Upper lobe of left lung (tissue), 6 donors: ENCODE measurements at regions not wholly inside any gene's neighbourhood (a gene's known extent, or its start where the extent isn't known, plus 50 kb on each side); places are given as distances from the start of the nearest gene placed in this dataset.
"Not testable (repeated sequence)": the region's sequence is repeated elsewhere in the genome, so short reads cannot be mapped to it uniquely, and the experiment has no call there.

Source experiments
- ATAC-seq, 2 donors: fragments of 200-7000 bp; cut with Tn5 transposase; one replicate each; pipeline ENCODE4 v1.9.1; 2022; ENCODE audit warnings: mild to moderate bottlenecking in 2 of 2, moderate library complexity in 2 of 2; ENCODE audit not compliant: low FRiP score in 2 of 2
- DNase-seq, 2 donors: peaks; one replicate each; pipeline ENCODE4 v3.0.0-alpha.2; 2019 to 2020
- H3K27ac ChIP-seq, 4 donors: fragments of 200-600 bp; sonication (generic); one replicate each; pipeline ENCODE4 v1.5.1; 2016 to 2019
- H3K27me3 ChIP-seq, 4 donors: fragments of 200-600 bp; sonication (generic); one replicate each; pipeline ENCODE4 v1.5.1; 2017 to 2019
- H3K36me3 ChIP-seq, 4 donors: fragments of 200-600 bp; sonication (generic); one replicate each; pipeline ENCODE4 v1.5.1; 2016 to 2019
- H3K4me1 ChIP-seq, 4 donors: fragments of 200-600 bp; sonication (generic); one replicate each; pipeline ENCODE4 v1.5.1; 2018 to 2019
- H3K4me3 ChIP-seq, 4 donors: fragments of 200-600 bp; sonication (generic); one replicate each; pipeline ENCODE4 v1.5.1; 2017 to 2019; ENCODE audit warnings: mild to moderate bottlenecking in 2 of 4, moderate library complexity in 1 of 4
- H3K9me3 ChIP-seq, 4 donors: fragments of 200-600 bp; sonication (generic); one replicate each; pipeline ENCODE4 v1.5.1; 2018 to 2019
- EP300 ChIP-seq, 4 donors: sonication (generic); formaldehyde crosslinking; IDR thresholded peaks; one replicate each; pipeline ENCODE4 v1.5.1; 2017; ENCODE audit warnings: antibody characterized with exemption in 4 of 4, control low read depth in 2 of 4
- POLR2A ChIP-seq, 4 donors: fragments of 450-650 bp; IDR thresholded peaks; one replicate each; pipeline ENCODE4 v1.5.1; 2016 to 2017; ENCODE audit warnings: antibody characterized with exemption in 4 of 4, mild to moderate bottlenecking in 2 of 4
- POLR2AphosphoS5 ChIP-seq, 2 donors: sonication (generic); formaldehyde crosslinking; IDR thresholded peaks; one replicate each; pipeline ENCODE4 v1.5.1; 2017; ENCODE audit warnings: antibody characterized with exemption in 2 of 2
- WGBS, 2 donors: methylation state at CpG; one replicate each; pipeline ENCODE4 v1.1.5; 2017 to 2018; 5-methylcytosine and 5-hydroxymethylcytosine counted together
- TF ChIP-seq, protein P1 (sequence below), 6 experiments: fragments of 450-650 bp in 4 of 6; fragments of 200-600 bp in 2 of 6; sonication (generic) in 2 of 6; IDR thresholded peaks; one replicate each; pipeline ENCODE4 v1.5.1; 2016 to 2019; ENCODE audit warnings: antibody characterized with exemption in 6 of 6
- donor health status: DM: no; HTN: no; CAD: no; lungs with moderate emphysema.
- donor health status: DM: no; HTN: yes; CAD: no; lungs with severe emphysema.

DNA sequence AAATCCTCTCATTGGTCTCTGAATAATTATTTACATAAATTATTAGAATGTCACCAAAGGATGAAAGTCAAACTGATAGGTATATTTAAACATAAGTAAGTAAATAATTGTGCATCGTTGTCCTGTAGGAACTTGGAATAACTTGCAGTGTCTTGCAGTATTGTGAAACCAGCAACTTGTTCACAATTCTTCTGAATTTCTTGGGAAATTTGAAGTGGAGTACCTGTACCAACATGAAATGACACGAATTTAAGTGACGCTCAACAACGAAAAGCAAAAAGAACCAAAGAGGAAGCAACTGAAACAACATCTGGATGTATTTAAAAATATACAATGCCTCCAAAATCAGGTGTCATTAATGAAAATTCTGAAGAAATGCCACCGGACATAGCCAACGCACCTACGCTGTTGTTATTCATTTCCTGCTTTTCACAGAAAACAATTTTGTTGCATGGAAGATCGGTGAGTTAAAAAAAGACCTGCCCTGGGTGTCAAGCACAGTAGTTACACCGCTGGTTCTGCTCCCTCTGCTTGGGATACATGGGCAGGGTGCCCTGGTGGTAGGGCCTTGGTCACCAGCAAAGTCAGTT lies 112.5 kb downstream of the RPLP1 start:
- WGBS, 2 donors = 71 to 73% methylated on average over 9 of the region's 9 CpGs
- TF ChIP-seq, protein P1, sequence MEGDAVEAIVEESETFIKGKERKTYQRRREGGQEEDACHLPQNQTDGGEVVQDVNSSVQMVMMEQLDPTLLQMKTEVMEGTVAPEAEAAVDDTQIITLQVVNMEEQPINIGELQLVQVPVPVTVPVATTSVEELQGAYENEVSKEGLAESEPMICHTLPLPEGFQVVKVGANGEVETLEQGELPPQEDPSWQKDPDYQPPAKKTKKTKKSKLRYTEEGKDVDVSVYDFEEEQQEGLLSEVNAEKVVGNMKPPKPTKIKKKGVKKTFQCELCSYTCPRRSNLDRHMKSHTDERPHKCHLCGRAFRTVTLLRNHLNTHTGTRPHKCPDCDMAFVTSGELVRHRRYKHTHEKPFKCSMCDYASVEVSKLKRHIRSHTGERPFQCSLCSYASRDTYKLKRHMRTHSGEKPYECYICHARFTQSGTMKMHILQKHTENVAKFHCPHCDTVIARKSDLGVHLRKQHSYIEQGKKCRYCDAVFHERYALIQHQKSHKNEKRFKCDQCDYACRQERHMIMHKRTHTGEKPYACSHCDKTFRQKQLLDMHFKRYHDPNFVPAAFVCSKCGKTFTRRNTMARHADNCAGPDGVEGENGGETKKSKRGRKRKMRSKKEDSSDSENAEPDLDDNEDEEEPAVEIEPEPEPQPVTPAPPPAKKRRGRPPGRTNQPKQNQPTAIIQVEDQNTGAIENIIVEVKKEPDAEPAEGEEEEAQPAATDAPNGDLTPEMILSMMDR (IDR thresholded peaks at IDR 0.05) = no peak
- TF ChIP-seq POLR2AphosphoS5 (IDR thresholded peaks at IDR 0.05) = no peak
- TF ChIP-seq POLR2A (IDR thresholded peaks at IDR 0.05) = no peak
- TF ChIP-seq EP300 (IDR thresholded peaks at IDR 0.05) = no peak
- Histone ChIP-seq H3K9me3 (no peaks in the 10 kb centered on the region), H3K27me3 (no peaks in the 10 kb centered on the region), H3K36me3 (no peaks in the 10 kb centered on the region), H3K4me1 (peaks cover 0 to 12% (median 4%) of the 10 kb centered on the region in 4 donors), H3K27ac (no peak overlapping the region), H3K4me3 (no peak overlapping the region)
- ATAC-seq (no peak), DNase-seq (no peak)

DNA sequence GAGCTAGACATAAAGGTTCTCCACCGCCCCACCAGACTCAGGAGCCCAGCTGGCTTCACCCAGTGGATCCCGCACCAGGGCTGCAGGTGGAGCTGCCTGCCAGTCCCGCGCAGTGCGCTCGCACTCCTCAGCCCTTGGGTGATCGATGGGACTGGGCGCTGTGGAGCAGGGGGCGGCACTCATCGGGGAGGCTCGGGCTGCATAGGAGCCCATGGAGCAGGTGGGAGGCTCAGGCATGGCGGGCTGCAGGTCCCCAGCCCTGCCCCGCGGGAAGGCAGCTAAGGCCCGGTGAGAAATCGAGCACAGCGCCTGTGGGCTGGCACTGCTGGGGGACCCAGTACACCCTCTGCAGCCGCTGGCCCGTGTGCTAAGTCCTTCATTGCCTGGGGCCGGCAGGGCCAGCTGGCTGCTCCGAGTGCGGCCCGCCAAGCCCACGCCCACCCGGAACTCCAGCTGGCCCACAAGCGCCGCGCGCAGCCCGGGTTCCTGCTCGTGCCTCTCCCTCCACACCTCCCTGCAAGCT lies 114.7 kb downstream of the RPLP1 start:
- H3K9me3 ChIP-seq, H3K4me1 ChIP-seq, H3K4me3 ChIP-seq, H3K27me3 ChIP-seq, ATAC-seq, H3K36me3 ChIP-seq, H3K27ac ChIP-seq: not testable (repeated sequence)
- WGBS, 2 donors = 92% methylated on average over 23 of the region's 31 CpGs; no CpG with 5 or more reads in 1 of the 2 donors
- peak in 1 of 2 donors; percentile 69 for DNase-seq

DNA sequence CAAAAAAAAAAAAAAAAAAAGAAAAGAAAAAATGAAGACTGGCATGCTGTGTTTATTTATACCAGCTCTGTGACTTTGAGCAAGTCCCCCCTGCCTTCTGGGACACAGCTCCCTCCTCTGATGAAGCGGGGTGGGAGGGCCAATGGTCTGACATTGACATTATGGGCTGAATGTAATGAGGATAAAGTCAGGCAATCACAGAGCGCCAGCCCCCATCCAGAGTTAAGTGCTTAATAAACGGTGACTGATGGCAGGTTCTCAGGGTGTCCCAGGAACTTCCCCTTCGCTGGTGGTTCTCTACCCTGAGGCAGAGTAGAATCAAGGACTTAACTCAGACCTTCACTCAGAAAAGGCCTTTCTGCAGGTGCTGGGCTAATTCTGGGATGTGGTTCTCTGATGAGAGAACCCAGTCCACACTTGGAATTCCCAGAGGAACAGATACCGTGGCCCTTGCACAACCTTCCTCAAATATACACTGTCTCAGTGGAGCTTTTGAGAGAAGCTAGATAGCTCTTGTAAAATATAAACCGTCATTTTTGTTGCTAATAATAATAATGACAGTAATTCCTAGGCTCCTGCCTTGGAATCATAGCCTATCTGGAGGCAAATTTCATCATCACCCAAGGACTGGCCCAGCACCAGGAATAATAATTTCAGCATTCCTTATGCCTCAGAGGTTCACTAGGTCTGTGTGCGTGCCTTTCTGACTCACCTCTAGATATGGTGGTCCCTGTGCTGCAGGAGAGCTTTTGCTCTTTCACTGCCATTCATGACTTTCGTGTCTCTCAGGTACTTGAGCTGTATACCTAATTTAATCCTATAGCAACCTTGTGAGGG lies 115.8 kb downstream of the RPLP1 start:
- Histone ChIP-seq H3K9me3 (no peaks in the 10 kb centered on the region), H3K27me3 (no peaks in the 10 kb centered on the region), H3K4me1 (no peaks in the 10 kb centered on the region), H3K4me3 (no peak overlapping the region), H3K36me3 (no peaks in the 10 kb centered on the region), H3K27ac (no peak overlapping the region)
- TF ChIP-seq EP300 (IDR thresholded peaks at IDR 0.05) = no peak
- TF ChIP-seq POLR2AphosphoS5 (IDR thresholded peaks at IDR 0.05) = no peak
- TF ChIP-seq, protein P1 (IDR thresholded peaks at IDR 0.05) = no peak
- no peak for TF ChIP-seq POLR2A (IDR thresholded peaks at IDR 0.05)
- DNase-seq = no peak
- WGBS, 2 donors = 76 to 80% methylated on average over 8 of the region's 8 CpGs
- no peak for ATAC-seq

DNA sequence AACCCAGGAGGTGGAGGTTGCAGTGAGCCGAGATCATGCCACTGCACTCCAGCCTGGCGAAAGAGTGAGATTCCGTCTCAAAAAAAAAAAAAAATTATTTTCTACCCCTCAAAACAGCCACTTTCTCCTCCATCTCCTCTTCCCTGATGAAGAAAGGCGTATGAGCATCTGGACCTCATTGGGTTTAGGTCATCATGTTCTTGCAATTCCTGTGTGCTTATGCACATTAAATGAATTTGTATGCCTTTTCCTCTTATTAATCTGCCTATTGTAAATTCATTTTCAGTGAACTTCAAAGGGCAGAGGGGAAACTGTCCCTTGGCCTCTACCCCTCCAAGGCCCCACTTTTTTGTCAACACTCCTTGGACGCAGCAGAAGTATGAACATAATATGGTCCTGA lies 117.8 kb downstream of the RPLP1 start:
- DNase-seq (no peak), ATAC-seq (no peak)
- TF ChIP-seq EP300 (IDR thresholded peaks at IDR 0.05) = no peak
- TF ChIP-seq POLR2A (IDR thresholded peaks at IDR 0.05) = no peak
- TF ChIP-seq, protein P1 (IDR thresholded peaks at IDR 0.05) = no peak
- no peak for TF ChIP-seq POLR2AphosphoS5 (IDR thresholded peaks at IDR 0.05)
- no peaks in the 10 kb centered on the region for H3K36me3 ChIP-seq
- H3K27ac ChIP-seq = no peak overlapping the region
- H3K27me3 ChIP-seq = no peaks in the 10 kb centered on the region
- 59 to 71% methylated on average over 5 of the region's 5 CpGs for WGBS, 2 donors
- H3K4me1 ChIP-seq = no peaks in the 10 kb centered on the region
- no peaks in the 10 kb centered on the region for H3K9me3 ChIP-seq
- no peak overlapping the region for H3K4me3 ChIP-seq

DNA sequence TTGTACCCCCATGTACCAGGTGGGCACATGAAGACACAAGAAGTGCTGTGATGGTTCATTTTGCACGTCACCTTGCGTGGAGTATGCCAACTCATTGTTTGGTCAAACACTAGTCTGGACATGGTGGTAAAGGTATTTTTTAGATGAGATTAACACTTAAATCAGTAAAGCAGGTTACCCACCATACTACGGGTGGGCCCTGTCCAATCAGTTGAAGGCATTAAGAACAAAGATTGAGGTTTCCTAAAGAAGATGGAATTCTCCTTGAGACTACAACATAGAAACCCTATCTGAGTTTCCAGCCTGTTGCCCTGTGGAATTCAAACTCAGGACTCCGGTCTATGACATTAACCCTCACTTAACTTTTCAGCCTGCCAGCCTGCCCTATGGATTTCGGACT lies 118.4 kb downstream of the RPLP1 start:
- no peaks in the 10 kb centered on the region for H3K9me3 ChIP-seq
- ATAC-seq (no peak), DNase-seq (no peak)
- no peaks in the 10 kb centered on the region for H3K27me3 ChIP-seq
- no peaks in the 10 kb centered on the region for H3K36me3 ChIP-seq
- TF ChIP-seq POLR2A (IDR thresholded peaks at IDR 0.05) (no peak), EP300 (IDR thresholded peaks at IDR 0.05) (no peak), POLR2AphosphoS5 (IDR thresholded peaks at IDR 0.05) (no peak)
- TF ChIP-seq, protein P1 (IDR thresholded peaks at IDR 0.05) = no peak
- H3K4me1 ChIP-seq = peaks cover 0 to 3% (median 0%) of the 10 kb centered on the region in 4 donors
- no peak overlapping the region for H3K27ac ChIP-seq
- WGBS, 2 donors = 97 to 98% methylated on average over 5 of the region's 5 CpGs
- no peak overlapping the region for H3K4me3 ChIP-seq

DNA sequence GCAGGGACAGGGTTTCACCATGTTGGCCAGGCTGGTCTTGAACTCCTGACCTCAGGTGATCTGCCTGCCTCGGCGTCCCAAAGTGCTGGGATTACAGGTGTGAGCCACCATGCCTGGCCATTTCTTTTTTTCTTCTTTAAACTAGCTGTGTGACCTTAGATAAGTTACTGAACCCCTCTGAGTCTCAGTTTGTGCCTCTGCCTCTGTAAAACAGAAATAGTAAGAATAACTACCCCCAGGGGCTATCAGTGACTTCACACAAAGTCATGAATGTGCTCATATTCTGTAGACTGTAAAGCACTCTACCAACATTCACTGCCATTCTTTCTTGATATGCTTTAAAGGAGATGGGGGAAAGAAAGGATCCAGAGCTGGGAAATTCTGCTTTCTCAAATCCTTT lies 120.7 kb downstream of the RPLP1 start:
- not testable (repeated sequence) for H3K27me3 ChIP-seq, DNase-seq, H3K4me3 ChIP-seq, H3K4me1 ChIP-seq, ATAC-seq, H3K36me3 ChIP-seq, H3K9me3 ChIP-seq, H3K27ac ChIP-seq
- WGBS, 2 donors = 86 to 97% methylated on average over 2 of the region's 2 CpGs
